Effector memory CD8-positive, alpha-beta T cell (primary cell): ENCODE measurements at regions not wholly inside any gene's neighbourhood (a gene's known extent, or its start where the extent isn't known, plus 50 kb on each side); places are given as distances from the start of the nearest gene placed in this dataset.

Experiments
- ATAC-seq: fragments of 150-1000 bp; cut with Tn5 transposase; replicated peaks from 2 replicates; pipeline ENCODE4 v1.10.0; 2021; ENCODE audit warnings: mild to moderate bottlenecking, moderate library complexity
- DNase-seq, 3 experiments: peaks; one replicate each; pipeline ENCODE4 v3.0.0; 2021
- H3K27ac Mint-ChIP-seq, 2 donors: one replicate each; pipeline ENCODE4 v1.8.0; 2022; ENCODE audit warnings: mild to moderate bottlenecking in 2 of 2, mixed read lengths in 2 of 2, moderate library complexity in 2 of 2
- H3K27me3 Mint-ChIP-seq, 2 donors: one replicate each; pipeline ENCODE4 v1.8.0; 2022; ENCODE audit warnings: mixed read lengths in 2 of 2
- H3K36me3 Mint-ChIP-seq: one replicate; pipeline ENCODE4 v1.8.0; 2022; ENCODE audit warnings: mild to moderate bottlenecking, moderate library complexity, mixed read lengths; ENCODE audit not compliant: insufficient read depth
- H3K4me1 Mint-ChIP-seq, 2 donors: one replicate each; pipeline ENCODE4 v1.8.0; 2022; ENCODE audit warnings: low read depth in 2 of 2, mixed read lengths in 2 of 2
- H3K4me3 Mint-ChIP-seq, 2 donors: one replicate each; pipeline ENCODE4 v1.8.0; 2022; ENCODE audit warnings: mild to moderate bottlenecking in 2 of 2, mixed read lengths in 2 of 2, moderate library complexity in 2 of 2
- H3K9me3 Mint-ChIP-seq, 2 donors: one replicate each; pipeline ENCODE4 v1.8.0; 2022; ENCODE audit warnings: mixed read lengths in 2 of 2

- Mint-ChIP-seq H3K27me3 (peaks cover 37 to 82% of the 10 kb centered on the region in 2 donors), H3K27ac (no peak overlapping the region), H3K36me3 (no peaks in the 10 kb centered on the region), H3K4me3 (no peak overlapping the region), H3K4me1 (no peaks in the 10 kb centered on the region), H3K9me3 (peaks cover 3 to 13% of the 10 kb centered on the region in 2 donors)
- DNase-seq (no peak), ATAC-seq (no peak)
Measured at GRCh38 chr4:3851881-3852280, 85.7 kb downstream of the ADRA2C start.

- peaks cover 3 to 13% of the 10 kb centered on the region in 2 donors for H3K9me3 Mint-ChIP-seq
- ATAC-seq (no peak), DNase-seq (no peak)
- H3K4me3 Mint-ChIP-seq, result no peak overlapping the region
- no peaks in the 10 kb centered on the region for H3K4me1 Mint-ChIP-seq
- H3K27me3 Mint-ChIP-seq, result peaks cover 36 to 82% of the 10 kb centered on the region in 2 donors
- no peak overlapping the region for H3K27ac Mint-ChIP-seq
- H3K36me3 Mint-ChIP-seq, result no peaks in the 10 kb centered on the region
Measured at GRCh38 chr4:3852309-3852708, 86.1 kb downstream of the ADRA2C start.

DNA sequence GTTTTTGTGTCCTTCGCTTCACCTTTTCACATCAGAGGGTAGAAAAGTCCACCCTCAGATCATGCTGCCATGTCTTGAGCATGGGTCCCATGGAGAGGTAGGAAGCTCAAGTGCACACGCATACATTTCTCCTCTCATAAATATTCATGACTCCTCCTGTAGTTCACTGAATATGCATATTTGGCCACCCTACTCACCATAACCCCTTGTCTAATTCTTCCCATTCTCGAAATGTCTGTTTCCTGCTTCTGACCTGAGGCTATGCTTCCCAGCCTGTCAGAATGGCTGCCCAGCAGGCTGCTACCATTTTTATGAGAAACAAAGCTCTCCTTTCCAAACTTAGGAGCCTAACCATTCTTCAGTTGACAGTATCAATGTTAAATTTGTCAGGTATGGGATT is 86.5 kb downstream of the ADRA2C start:
- Mint-ChIP-seq H3K36me3 (no peaks in the 10 kb centered on the region), H3K27me3 (peaks cover 36 to 82% of the 10 kb centered on the region in 2 donors), H3K4me3 (no peak overlapping the region), H3K4me1 (no peaks in the 10 kb centered on the region), H3K9me3 (peaks cover 3 to 13% of the 10 kb centered on the region in 2 donors), H3K27ac (no peak overlapping the region)
- no peak for DNase-seq
- no peak for ATAC-seq

DNA sequence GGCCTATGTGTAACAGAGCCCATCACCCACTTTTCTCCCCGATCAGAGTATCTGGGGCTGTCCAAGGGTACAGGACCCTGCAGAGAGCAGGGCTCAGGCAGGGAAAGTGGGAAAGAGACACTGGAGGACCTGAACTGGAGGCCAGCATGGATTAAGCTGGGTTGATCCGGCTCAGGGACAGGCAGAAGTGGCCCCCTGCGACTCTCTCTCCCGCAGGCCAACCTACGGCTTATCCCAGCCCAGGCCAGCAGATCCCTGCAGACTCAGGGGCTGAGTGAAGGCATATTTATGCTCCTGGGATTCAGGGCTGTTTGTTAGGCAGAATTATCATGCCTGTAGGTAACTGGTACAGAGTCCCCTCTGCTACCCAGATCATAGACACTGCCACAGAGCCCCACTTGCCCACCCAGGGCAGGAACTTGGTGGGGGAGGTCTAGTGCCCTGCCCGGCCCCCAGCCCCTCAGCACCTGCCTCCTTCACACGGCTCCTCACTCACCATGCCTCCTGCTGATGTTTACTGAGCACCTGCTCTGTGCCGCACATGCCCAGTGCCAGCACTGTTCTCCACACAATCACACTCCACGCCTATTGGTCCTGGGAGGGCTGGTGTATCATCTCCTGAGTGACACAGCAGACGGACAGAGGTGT is 87.3 kb downstream of the ADRA2C start:
- peaks cover 3 to 13% of the 10 kb centered on the region in 2 donors for H3K9me3 Mint-ChIP-seq
- DNase-seq (no peak), ATAC-seq (no peak)
- H3K36me3 Mint-ChIP-seq, result no peaks in the 10 kb centered on the region
- peaks cover 36 to 82% of the 10 kb centered on the region in 2 donors for H3K27me3 Mint-ChIP-seq
- peaks cover 0 to 2% of the 10 kb centered on the region in 2 donors for H3K4me1 Mint-ChIP-seq
- no peak overlapping the region for H3K27ac Mint-ChIP-seq
- no peak overlapping the region for H3K4me3 Mint-ChIP-seq

GRCh38 chr4:3854661-3855060 is 88.5 kb downstream of the ADRA2C start:
- no peaks in the 10 kb centered on the region for H3K36me3 Mint-ChIP-seq
- ATAC-seq, result no peak
- H3K4me1 Mint-ChIP-seq, result peaks cover 0 to 2% of the 10 kb centered on the region in 2 donors
- no peak for DNase-seq
- H3K27me3 Mint-ChIP-seq, result peaks cover 31 to 72% of the 10 kb centered on the region in 2 donors
- peaks cover 3 to 8% of the 10 kb centered on the region in 2 donors for H3K9me3 Mint-ChIP-seq
- H3K27ac Mint-ChIP-seq, result no peak overlapping the region
- H3K4me3 Mint-ChIP-seq, result no peak overlapping the region

GRCh38 chr4:3855646-3856045 is 89.5 kb downstream of the ADRA2C start:
- no peaks in the 10 kb centered on the region for H3K36me3 Mint-ChIP-seq
- H3K4me1 Mint-ChIP-seq, result peaks cover 0 to 2% of the 10 kb centered on the region in 2 donors
- H3K27me3 Mint-ChIP-seq, result peaks cover 38 to 68% of the 10 kb centered on the region in 2 donors
- H3K27ac Mint-ChIP-seq, result no peak overlapping the region
- no peak for DNase-seq
- no peak overlapping the region for H3K4me3 Mint-ChIP-seq
- H3K9me3 Mint-ChIP-seq, result peaks cover 0 to 2% of the 10 kb centered on the region in 2 donors
- ATAC-seq, result no peak

GRCh38 chr4:3856604-3857204 is 90.5 kb downstream of the ADRA2C start:
- Mint-ChIP-seq H3K27me3 (peaks cover 38 to 58% of the 10 kb centered on the region in 2 donors), H3K9me3 (no peaks in the 10 kb centered on the region), H3K4me3 (no peak overlapping the region), H3K36me3 (no peaks in the 10 kb centered on the region), H3K4me1 (peaks cover 0 to 2% of the 10 kb centered on the region in 2 donors), H3K27ac (no peak overlapping the region)
- ATAC-seq (no peak), DNase-seq (no peak)

DNA sequence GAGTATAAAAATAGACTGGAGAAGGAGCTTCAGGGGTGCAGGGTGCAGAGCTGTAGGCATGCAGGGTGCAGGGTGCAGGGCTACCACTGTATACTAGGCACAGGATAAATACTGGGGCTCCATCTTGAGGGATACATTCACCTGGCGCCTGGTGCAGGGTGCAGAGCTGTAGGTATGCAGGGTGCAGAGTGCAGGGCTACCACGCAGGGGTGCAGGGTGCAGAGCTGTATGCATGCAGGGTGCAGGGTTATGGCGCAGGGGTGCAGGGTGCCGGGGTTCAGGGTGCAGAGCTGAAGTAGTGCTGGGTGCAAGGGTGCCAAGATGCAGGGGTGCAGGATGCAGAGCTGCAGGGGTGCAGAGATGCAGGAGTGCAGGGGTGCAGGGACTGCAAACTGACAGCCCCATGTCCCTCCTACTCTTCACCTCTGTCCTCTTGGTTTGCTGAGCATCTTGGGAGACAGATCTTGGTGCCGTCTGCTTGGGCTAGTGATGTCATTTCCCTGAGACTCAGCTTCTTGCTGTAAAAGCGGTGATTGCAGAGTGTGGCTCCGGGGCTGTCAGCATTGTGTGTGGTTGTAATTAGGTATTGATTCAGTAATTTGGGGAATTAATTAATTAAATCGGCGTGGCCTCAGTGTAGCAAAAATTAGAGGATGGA is 91.2 kb downstream of the ADRA2C start:
- ATAC-seq (no peak), DNase-seq (no peak)
- no peaks in the 10 kb centered on the region for H3K36me3 Mint-ChIP-seq
- peaks cover 38 to 51% of the 10 kb centered on the region in 2 donors for H3K27me3 Mint-ChIP-seq
- H3K4me3 Mint-ChIP-seq, result no peak overlapping the region
- H3K9me3 Mint-ChIP-seq, result no peaks in the 10 kb centered on the region
- no peak overlapping the region for H3K27ac Mint-ChIP-seq
- H3K4me1 Mint-ChIP-seq, result peaks cover 0 to 2% of the 10 kb centered on the region in 2 donors

- H3K9me3 Mint-ChIP-seq, result no peaks in the 10 kb centered on the region
- H3K36me3 Mint-ChIP-seq, result no peaks in the 10 kb centered on the region
- H3K27me3 Mint-ChIP-seq, result peaks cover 38 to 50% of the 10 kb centered on the region in 2 donors
- DNase-seq (no peak), ATAC-seq (no peak)
- no peak overlapping the region for H3K4me3 Mint-ChIP-seq
- peaks cover 0 to 2% of the 10 kb centered on the region in 2 donors for H3K4me1 Mint-ChIP-seq
- H3K27ac Mint-ChIP-seq, result no peak overlapping the region
Measured at GRCh38 chr4:3858046-3858730, 92.0 kb downstream of the ADRA2C start.

DNA sequence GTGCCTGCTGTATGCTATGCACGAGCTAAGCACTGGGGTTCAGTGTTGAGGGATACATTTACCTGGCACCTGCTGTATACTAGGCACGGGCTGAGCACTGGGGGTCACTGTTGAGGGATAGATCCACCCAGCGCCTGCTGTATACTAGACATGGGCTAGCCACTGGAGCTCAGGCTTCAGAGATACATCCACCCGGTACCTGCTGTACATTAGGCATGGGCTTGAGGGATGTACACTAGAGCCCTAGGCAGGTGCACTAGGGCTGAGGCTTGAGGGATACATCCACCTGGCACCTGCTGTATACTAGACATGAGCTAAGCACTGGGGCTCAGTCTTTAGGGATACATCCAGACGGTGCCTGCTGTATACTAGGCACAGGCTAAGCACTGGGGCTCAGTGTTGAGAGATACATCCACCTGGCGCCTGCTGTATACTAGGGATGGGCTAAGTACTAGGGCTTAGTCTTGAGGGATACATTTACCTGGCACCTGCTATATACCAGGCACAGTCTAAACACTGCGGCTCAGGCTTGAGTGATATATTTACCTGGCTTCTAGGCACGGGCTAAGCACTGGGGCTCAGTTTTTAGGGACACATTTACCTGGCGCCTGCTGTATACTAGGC is 92.7 kb downstream of the ADRA2C start:
- H3K9me3 Mint-ChIP-seq, result no peaks in the 10 kb centered on the region
- ATAC-seq, result no peak
- no peaks in the 10 kb centered on the region for H3K36me3 Mint-ChIP-seq
- H3K4me3 Mint-ChIP-seq, result no peak overlapping the region
- peaks cover 0 to 2% of the 10 kb centered on the region in 2 donors for H3K4me1 Mint-ChIP-seq
- H3K27me3 Mint-ChIP-seq, result peaks cover 33 to 50% of the 10 kb centered on the region in 2 donors
- DNase-seq, result no peak
- no peak overlapping the region for H3K27ac Mint-ChIP-seq

DNA sequence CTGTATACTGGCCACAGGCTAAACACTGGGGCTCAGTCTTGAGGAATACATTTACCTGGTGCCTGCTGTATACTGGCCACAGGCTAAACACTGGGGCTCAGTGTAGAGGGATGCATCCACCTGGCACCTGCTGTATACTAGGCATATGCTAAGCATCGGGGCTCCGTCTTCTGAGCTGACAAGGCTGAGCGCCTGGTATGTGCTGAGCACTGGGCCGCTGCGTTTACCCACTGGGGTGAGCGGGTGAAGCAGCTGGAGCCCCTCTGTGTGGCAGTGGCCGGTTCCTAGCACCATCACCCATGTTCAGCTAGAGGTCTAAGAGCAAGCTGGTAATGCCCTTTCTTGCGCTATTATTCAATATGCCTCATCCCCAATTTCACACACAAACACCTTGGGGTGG is 93.4 kb downstream of the ADRA2C start:
- H3K27me3 Mint-ChIP-seq, result peaks cover 27 to 47% of the 10 kb centered on the region in 2 donors
- no peak overlapping the region for H3K27ac Mint-ChIP-seq
- ATAC-seq, result no peak
- H3K36me3 Mint-ChIP-seq, result no peaks in the 10 kb centered on the region
- no peak overlapping the region for H3K4me3 Mint-ChIP-seq
- no peak for DNase-seq
- no peaks in the 10 kb centered on the region for H3K9me3 Mint-ChIP-seq
- H3K4me1 Mint-ChIP-seq, result peaks cover 0 to 2% of the 10 kb centered on the region in 2 donors

DNA sequence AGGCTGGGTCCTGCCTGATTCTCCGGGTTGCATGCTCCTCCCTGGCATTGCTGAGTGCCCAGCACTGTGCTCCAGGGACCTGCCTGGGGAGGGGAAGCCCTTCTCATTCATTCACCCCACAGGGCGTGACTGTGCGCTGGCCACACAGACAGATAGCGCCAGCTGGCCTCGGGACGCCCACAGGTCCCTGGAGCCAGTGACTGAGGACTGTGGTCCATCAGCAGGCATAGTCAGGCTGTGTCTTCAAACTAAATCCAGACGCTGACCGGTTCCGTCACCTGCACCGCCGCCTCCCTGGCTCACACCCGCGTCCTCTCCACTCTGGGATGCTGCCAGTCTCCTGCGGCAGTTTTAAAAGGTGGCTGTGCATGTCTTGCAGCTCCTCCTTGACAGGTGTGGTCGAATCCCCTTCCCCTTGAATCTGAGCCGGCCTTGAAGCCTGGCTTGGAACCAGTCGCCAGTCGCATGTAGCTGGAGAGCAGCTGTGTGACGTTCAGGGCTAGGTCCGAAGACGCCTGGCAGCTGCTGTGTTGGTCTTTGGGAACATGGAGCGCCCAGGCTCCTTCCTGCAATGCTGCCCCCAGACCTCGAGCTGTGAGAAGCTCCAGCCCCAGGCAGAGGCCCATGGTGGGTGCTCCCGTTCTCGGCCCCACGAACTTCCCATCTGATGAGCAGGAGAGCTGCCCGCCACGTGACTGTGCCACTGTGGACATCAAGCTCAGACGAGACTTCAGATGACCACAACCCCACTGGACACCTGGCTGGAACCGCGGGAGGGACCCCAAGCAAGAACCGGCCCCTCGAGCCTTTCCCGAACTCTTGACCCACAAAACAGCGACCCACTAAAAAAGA is 94.1 kb downstream of the ADRA2C start:
- DNase-seq (no peak), ATAC-seq (no peak)
- H3K4me3 Mint-ChIP-seq, result no peak overlapping the region
- peaks cover 0 to 2% of the 10 kb centered on the region in 2 donors for H3K4me1 Mint-ChIP-seq
- H3K9me3 Mint-ChIP-seq, result no peaks in the 10 kb centered on the region
- peaks cover 23 to 41% of the 10 kb centered on the region in 2 donors for H3K27me3 Mint-ChIP-seq
- no peaks in the 10 kb centered on the region for H3K36me3 Mint-ChIP-seq
- H3K27ac Mint-ChIP-seq, result no peak overlapping the region
